ENCODE measurements at regions not wholly inside any gene's neighbourhood (a gene's known extent, or its start where the extent isn't known, plus 50 kb on each side); places are given as distances from the start of the nearest gene placed in this dataset.

DNA sequence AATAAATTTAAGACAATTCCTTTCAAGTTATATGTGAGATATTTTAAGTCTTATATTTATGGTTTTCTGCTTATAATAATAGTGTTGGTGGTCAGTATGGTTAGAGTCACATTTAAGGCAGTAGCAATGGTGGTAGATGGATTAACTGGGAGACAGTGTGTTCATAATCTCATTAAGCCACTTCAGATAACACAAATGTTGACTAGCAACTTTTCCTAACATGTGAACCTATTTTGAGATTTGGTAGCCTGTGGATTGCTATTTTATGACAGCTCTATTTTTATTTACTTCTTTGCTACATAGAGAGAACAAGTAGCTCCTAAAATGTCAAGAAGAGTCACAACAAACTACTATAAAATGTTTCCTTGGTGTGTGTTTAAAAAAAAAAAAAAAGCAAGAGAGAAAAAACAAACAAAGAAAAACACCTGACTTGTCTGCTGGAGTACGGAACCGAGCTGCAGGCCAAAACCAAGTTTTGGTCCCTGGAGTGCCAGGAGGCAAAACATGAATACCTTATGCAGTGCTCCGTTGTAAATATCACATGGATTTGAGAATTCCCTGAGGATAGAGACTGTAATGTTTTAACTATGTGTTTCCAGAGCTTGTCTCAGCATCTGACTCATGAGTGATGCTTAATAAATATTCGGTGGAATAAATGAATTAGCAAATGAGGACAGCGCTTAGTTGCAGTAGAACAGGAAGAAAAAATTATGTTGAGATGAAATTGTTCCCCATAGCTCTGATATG is 457.1 kb upstream of the ROBO2 start:
- Histone ChIP-seq H3K27me3 (ENCODE audit: insufficient read depth, low read depth) (no peaks in the 10 kb centered on the region), H3K36me3 (ENCODE audit: low read depth) (no peaks in the 10 kb centered on the region), H2AFZ (no peak overlapping the region; the same call in 1 of the 2 replicates), H4K20me1 (ENCODE audit: insufficient read depth) (no peaks in the 10 kb centered on the region), H3F3A (ENCODE audit: insufficient read depth, low read depth) (no peaks in the 10 kb centered on the region), H3K9me2 (ENCODE audit: insufficient read depth) (no peaks in the 10 kb centered on the region), H3K79me2 (ENCODE audit: low read depth) (no peaks in the 10 kb centered on the region), H3K4me1 (replicated peaks; ENCODE audit: insufficient read depth) (no peaks in the 10 kb centered on the region), H3K9me3 (ENCODE audit: insufficient read depth, low read depth) (no peaks in the 10 kb centered on the region), H3K4me2 (no peak overlapping the region), H3K4me3 (no peak overlapping the region), H3K27ac (no peak overlapping the region)
- CTCF ChIA-PET, result no interaction called here
- no TSS peak for BruUV-seq (replicated peaks)
- DNase-seq, result no peak
- intact Hi-C loops (cut with micrococcal nuclease; ENCODE audit: unreplicated experiment), result no loop called here
- POLR2A ChIA-PET (ENCODE audit: unreplicated experiment), result no interaction called here
- no peak for TF ChIP-seq EZH2 (IDR thresholded peaks at IDR 0.05; ENCODE audit: low read depth)
- TF ChIP-seq, protein P1, sequence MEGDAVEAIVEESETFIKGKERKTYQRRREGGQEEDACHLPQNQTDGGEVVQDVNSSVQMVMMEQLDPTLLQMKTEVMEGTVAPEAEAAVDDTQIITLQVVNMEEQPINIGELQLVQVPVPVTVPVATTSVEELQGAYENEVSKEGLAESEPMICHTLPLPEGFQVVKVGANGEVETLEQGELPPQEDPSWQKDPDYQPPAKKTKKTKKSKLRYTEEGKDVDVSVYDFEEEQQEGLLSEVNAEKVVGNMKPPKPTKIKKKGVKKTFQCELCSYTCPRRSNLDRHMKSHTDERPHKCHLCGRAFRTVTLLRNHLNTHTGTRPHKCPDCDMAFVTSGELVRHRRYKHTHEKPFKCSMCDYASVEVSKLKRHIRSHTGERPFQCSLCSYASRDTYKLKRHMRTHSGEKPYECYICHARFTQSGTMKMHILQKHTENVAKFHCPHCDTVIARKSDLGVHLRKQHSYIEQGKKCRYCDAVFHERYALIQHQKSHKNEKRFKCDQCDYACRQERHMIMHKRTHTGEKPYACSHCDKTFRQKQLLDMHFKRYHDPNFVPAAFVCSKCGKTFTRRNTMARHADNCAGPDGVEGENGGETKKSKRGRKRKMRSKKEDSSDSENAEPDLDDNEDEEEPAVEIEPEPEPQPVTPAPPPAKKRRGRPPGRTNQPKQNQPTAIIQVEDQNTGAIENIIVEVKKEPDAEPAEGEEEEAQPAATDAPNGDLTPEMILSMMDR (conservative IDR thresholded peaks at IDR 0.05), result no peak

DNA sequence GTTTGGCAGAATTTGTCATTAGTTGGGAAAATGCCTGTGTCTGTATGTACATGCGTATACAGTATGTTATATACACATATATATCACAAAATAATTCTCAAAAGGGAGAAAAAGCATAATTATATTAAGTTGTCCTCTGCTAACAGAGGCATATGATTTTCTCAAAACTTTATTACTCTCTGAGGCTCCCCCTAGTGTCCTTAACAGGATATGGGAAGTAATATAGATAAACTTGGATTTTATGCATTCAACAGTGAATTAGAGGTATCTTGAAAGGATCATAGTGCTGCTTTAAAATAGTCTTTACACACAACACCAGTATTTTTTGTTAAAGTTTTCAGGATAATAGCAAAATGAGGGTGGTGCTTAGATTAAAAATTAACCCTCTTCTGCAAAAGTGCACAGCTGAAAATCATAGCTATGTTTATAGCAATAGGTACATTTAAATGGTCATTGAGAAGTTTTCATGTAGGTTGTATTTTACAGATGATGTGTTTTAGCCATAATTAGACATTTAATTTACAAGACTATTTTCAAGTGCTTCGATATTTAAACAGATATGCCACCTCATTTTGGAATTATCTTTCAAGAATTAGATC is 454.0 kb upstream of the ROBO2 start:
- ChIA-PET CTCF (no interaction called here), POLR2A (ENCODE audit: unreplicated experiment) (no interaction called here)
- BruUV-seq (replicated peaks), result no TSS peak
- no peak for DNase-seq
- H3K9me2 ChIP-seq (ENCODE audit: insufficient read depth), result no peaks in the 10 kb centered on the region
- H3K27ac ChIP-seq, result no peak overlapping the region
- TF ChIP-seq, protein P1 (conservative IDR thresholded peaks at IDR 0.05), result peak; percentile 70
- TF ChIP-seq EZH2 (IDR thresholded peaks at IDR 0.05; ENCODE audit: low read depth), result no peak
- no peak overlapping the region for H3K4me3 ChIP-seq
- no peaks in the 10 kb centered on the region for H3K9me3 ChIP-seq (ENCODE audit: insufficient read depth, low read depth)
- intact Hi-C loops (cut with micrococcal nuclease; ENCODE audit: unreplicated experiment), result no loop called here
- no peak overlapping the region for H3K4me2 ChIP-seq
- no peaks in the 10 kb centered on the region for H3K36me3 ChIP-seq (ENCODE audit: low read depth)
- no peaks in the 10 kb centered on the region for H4K20me1 ChIP-seq (ENCODE audit: insufficient read depth)
- no peak overlapping the region for H2AFZ ChIP-seq
- no peaks in the 10 kb centered on the region for H3F3A ChIP-seq (ENCODE audit: insufficient read depth, low read depth)
- no peaks in the 10 kb centered on the region for H3K79me2 ChIP-seq (ENCODE audit: low read depth)
- H3K27me3 ChIP-seq (ENCODE audit: insufficient read depth, low read depth), result no peaks in the 10 kb centered on the region
- H3K4me1 ChIP-seq (replicated peaks; ENCODE audit: insufficient read depth), result no peaks in the 10 kb centered on the region

DNA sequence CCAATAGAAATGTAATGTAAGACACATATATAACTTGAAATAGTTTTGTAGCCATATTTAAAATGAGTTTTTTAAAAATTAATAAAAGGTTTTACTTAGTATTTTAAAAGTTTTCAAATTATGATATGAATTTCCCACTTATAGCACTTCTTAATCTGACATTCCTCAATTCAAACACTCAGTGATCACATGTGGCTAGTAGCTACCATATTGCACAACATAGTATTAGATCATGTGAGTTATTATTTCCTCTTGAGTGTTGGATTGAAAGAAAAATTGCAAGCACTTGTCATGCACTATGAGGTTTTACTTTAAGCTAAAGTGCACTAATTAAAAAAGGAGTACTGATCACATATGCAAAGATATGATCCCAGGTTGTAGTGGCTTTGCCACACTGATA is 453.4 kb upstream of the ROBO2 start:
- intact Hi-C loops (cut with micrococcal nuclease; ENCODE audit: unreplicated experiment), result no loop called here

More for the DNA sequence above, 453.4 kb upstream of the ROBO2 start:
- Histone ChIP-seq H3K4me1 (replicated peaks; ENCODE audit: insufficient read depth) (no peaks in the 10 kb centered on the region), H3K9me3 (ENCODE audit: insufficient read depth, low read depth) (no peaks in the 10 kb centered on the region), H3K79me2 (ENCODE audit: low read depth) (no peaks in the 10 kb centered on the region), H3K27me3 (ENCODE audit: insufficient read depth, low read depth) (no peaks in the 10 kb centered on the region), H2AFZ (no peak overlapping the region), H3K4me3 (no peak overlapping the region), H3F3A (ENCODE audit: insufficient read depth, low read depth) (no peaks in the 10 kb centered on the region), H3K9me2 (ENCODE audit: insufficient read depth) (no peaks in the 10 kb centered on the region), H3K27ac (no peak overlapping the region), H4K20me1 (ENCODE audit: insufficient read depth) (no peaks in the 10 kb centered on the region), H3K36me3 (ENCODE audit: low read depth) (no peaks in the 10 kb centered on the region), H3K4me2 (no peak overlapping the region)
- no peak for DNase-seq
- TF ChIP-seq, protein P1 (conservative IDR thresholded peaks at IDR 0.05), result no peak
- BruUV-seq (replicated peaks), result no TSS peak
- ChIA-PET POLR2A (ENCODE audit: unreplicated experiment) (no interaction called here), CTCF (no interaction called here)

Data from PC-9 (cell line).